Stimulated activated naive CD4-positive, alpha-beta T cell treated with Interleukin-2 at 50 U/mL for 16 hours (primary cell): ENCODE measurements at regions not wholly inside any gene's neighbourhood (a gene's known extent, or its start where the extent isn't known, plus 50 kb on each side); places are given as distances from the start of the nearest gene placed in this dataset.
"Not testable (repeated sequence)": the region's sequence is repeated elsewhere in the genome, so short reads cannot be mapped to it uniquely, and the experiment has no call there.

ENCODE experiments used
- DNase-seq: peaks from one replicate; lab custom pipeline; 2025; lab: John Stamatoyannopoulos, UW

GRCh38 chr5:57069115-57069835 is 104.6 kb upstream of the GPBP1 start:
- DNase-seq, result no peak

GRCh38 chr5:57072218-57072892 is 101.5 kb upstream of the GPBP1 start:
- no peak for DNase-seq

GRCh38 chr5:57082441-57083067 is 91.3 kb upstream of the GPBP1 start:
- DNase-seq, result no peak

GRCh38 chr5:57085306-57086081 is 88.4 kb upstream of the GPBP1 start:
- no peak for DNase-seq

- DNase-seq, result not testable (repeated sequence)
Measured at GRCh38 chr5:57087947-57088346, 85.9 kb upstream of the GPBP1 start.

GRCh38 chr5:57094753-57095683 is 78.8 kb upstream of the GPBP1 start:
- DNase-seq, result no peak

- no peak for DNase-seq
Measured at GRCh38 chr5:57097526-57097925, 76.3 kb upstream of the GPBP1 start.

GRCh38 chr5:57102189-57102904 is 71.5 kb upstream of the GPBP1 start:
- DNase-seq, result no peak

- no peak for DNase-seq
Measured at GRCh38 chr5:57102905-57103255, 71.0 kb upstream of the GPBP1 start.

- no peak for DNase-seq
Measured at GRCh38 chr5:57103317-57103907, 70.4 kb upstream of the GPBP1 start.

- DNase-seq, result no peak
Measured at GRCh38 chr5:57106661-57107060, 67.2 kb upstream of the GPBP1 start.

GRCh38 chr5:57111993-57112392 is 61.9 kb upstream of the GPBP1 start:
- no peak for DNase-seq

- DNase-seq, result no peak
Measured at GRCh38 chr5:57113481-57113880, 60.4 kb upstream of the GPBP1 start.

- peak; percentile 55 for DNase-seq
Measured at GRCh38 chr5:57117596-57117995, 56.3 kb upstream of the GPBP1 start.

GRCh38 chr5:57119031-57119430 is 54.8 kb upstream of the GPBP1 start:
- DNase-seq, result no peak

- no peak for DNase-seq
Measured at GRCh38 chr5:57124014-57124413, 49.8 kb upstream of the GPBP1 start.
